Lower leg skin (tissue), 4 donors: ENCODE measurements at regions not wholly inside any gene's neighbourhood (a gene's known extent, or its start where the extent isn't known, plus 50 kb on each side); places are given as distances from the start of the nearest gene placed in this dataset.
"Not testable (repeated sequence)": the region's sequence is repeated elsewhere in the genome, so short reads cannot be mapped to it uniquely, and the experiment has no call there.

Experiments used
- DNase-seq, 2 donors: peaks; one replicate each; pipeline ENCODE4 v3.0.0-alpha.2; 2019; ENCODE audit warnings: low spot score in 2 of 2
- H3K4me3 ChIP-seq: fragments of 200-600 bp; sonication (generic); 2 replicates; pipeline ENCODE4 v1.5.1; 2017; ENCODE audit warnings: mild to moderate bottlenecking, low read depth; ENCODE audit not compliant: poor library complexity, severe bottlenecking
- CTCF ChIP-seq, 3 donors: fragments of 450-650 bp; IDR thresholded peaks; one replicate each; pipeline ENCODE4 v1.5.1; 2016; ENCODE audit warnings: antibody characterized with exemption in 3 of 3, mild to moderate bottlenecking in 3 of 3, moderate library complexity in 2 of 3
- POLR2A ChIP-seq, 2 donors: fragments of 450-650 bp; IDR thresholded peaks; one replicate each; pipeline ENCODE4 v1.6.1; 2016 to 2017; ENCODE audit warnings: antibody characterized with exemption in 2 of 2, mild to moderate bottlenecking in 1 of 2, moderate library complexity in 1 of 2
- WGBS, 2 donors: methylation state at CpG; one replicate each; pipeline ENCODE4 v1.1.5; 2018; 5-methylcytosine and 5-hydroxymethylcytosine counted together
- intact Hi-C: fragments of 100-400 bp; cut with DNase I; formaldehyde crosslinking; loops from one replicate; pipeline ENCODE4 v1.15.0; 2023; ENCODE audit warnings: low total_unique reads

GRCh38 chr6:86619428-86619827 lies 317.9 kb upstream of the HTR1E start:
- 89 to 91% methylated on average over 2 of the region's 2 CpGs for WGBS, 2 donors
- no peak for DNase-seq
- TF ChIP-seq CTCF (IDR thresholded peaks at IDR 0.05), result no peak
- no peak for TF ChIP-seq POLR2A (IDR thresholded peaks at IDR 0.05)
- intact Hi-C loops, result no loop called here
- H3K4me3 ChIP-seq, result no peak overlapping the region

- H3K4me3 ChIP-seq, result no peak overlapping the region
- no peak for TF ChIP-seq POLR2A (IDR thresholded peaks at IDR 0.05)
- no peak for TF ChIP-seq CTCF (IDR thresholded peaks at IDR 0.05)
- intact Hi-C loops, result no loop called here
- DNase-seq, result no peak
- 63 to 72% methylated on average over 1 of the region's 1 CpG for WGBS, 2 donors
Measured at GRCh38 chr6:86615299-86615698, 322.0 kb upstream of the HTR1E start.

GRCh38 chr6:86609549-86610388 lies 327.6 kb upstream of the HTR1E start:
- no peak for DNase-seq
- no peak for TF ChIP-seq POLR2A (IDR thresholded peaks at IDR 0.05)
- TF ChIP-seq CTCF (IDR thresholded peaks at IDR 0.05), result no peak
- 33 to 42% methylated on average over 9 of the region's 9 CpGs for WGBS, 2 donors
- intact Hi-C loops, result no loop called here
- H3K4me3 ChIP-seq, result no peak overlapping the region

GRCh38 chr6:86603364-86603763 lies 334.0 kb upstream of the HTR1E start:
- WGBS, 2 donors, result 58 to 68% methylated on average over 3 of the region's 3 CpGs
- intact Hi-C loops, DNase-seq, H3K4me3 ChIP-seq: not testable (repeated sequence)

GRCh38 chr6:86602093-86602492 lies 335.2 kb upstream of the HTR1E start:
- H3K4me3 ChIP-seq, intact Hi-C loops, DNase-seq: not testable (repeated sequence)
- WGBS, 2 donors, result 68 to 71% methylated on average over 6 of the region's 6 CpGs

- WGBS, 2 donors, result 85 to 89% methylated on average over 4 of the region's 4 CpGs
- intact Hi-C loops, H3K4me3 ChIP-seq, DNase-seq: not testable (repeated sequence)
Measured at GRCh38 chr6:86598969-86599368, 338.4 kb upstream of the HTR1E start.

GRCh38 chr6:86595641-86596040 lies 341.7 kb upstream of the HTR1E start:
- TF ChIP-seq POLR2A (IDR thresholded peaks at IDR 0.05) (no peak), CTCF (IDR thresholded peaks at IDR 0.05) (no peak)
- no peak overlapping the region for H3K4me3 ChIP-seq
- DNase-seq, result no peak
- intact Hi-C loops, result no loop called here
- WGBS, 2 donors, result 35 to 60% methylated on average over 3 of the region's 3 CpGs
